GM12864 (cell line): ENCODE measurements at regions not wholly inside any gene's neighbourhood (a gene's known extent, or its start where the extent isn't known, plus 50 kb on each side); places are given as distances from the start of the nearest gene placed in this dataset.

Source experiments
- DNase-seq: peaks from one replicate; pipeline ENCODE4 v3.0.0-alpha.2; 2011; ENCODE audit warnings: low read depth
- H3K4me3 ChIP-seq: 2 replicates; pipeline ENCODE4 v1.5.1; 2011; ENCODE audit warnings: mild to moderate bottlenecking, low read depth, low read length, control low read depth
- CTCF ChIP-seq: IDR thresholded peaks from 2 replicates; pipeline ENCODE4 v1.5.1; 2011; ENCODE audit warnings: low read depth, mild to moderate bottlenecking, moderate library complexity, low read length, control low read depth, inconsistent platforms; ENCODE audit errors: missing control alignments

- TF ChIP-seq CTCF = no peak
Observed at GRCh38 chr18:77970814-77971213, 721.2 kb downstream of the GALR1 start.

GRCh38 chr18:77973745-77974144 lies 724.1 kb downstream of the GALR1 start:
- H3K4me3 ChIP-seq = no peak overlapping the region
- TF ChIP-seq CTCF = no peak
- DNase-seq = no peak

More at GRCh38 chr18:77970814-77971213, 721.2 kb downstream of the GALR1 start:
- no peak for DNase-seq
- no peak overlapping the region for H3K4me3 ChIP-seq

- no peak for DNase-seq
- no peak for TF ChIP-seq CTCF
- H3K4me3 ChIP-seq = no peak overlapping the region
Observed at GRCh38 chr18:77974329-77974728, 724.7 kb downstream of the GALR1 start.

GRCh38 chr18:77977331-77977730 lies 727.7 kb downstream of the GALR1 start:
- no peak for DNase-seq
- no peak overlapping the region for H3K4me3 ChIP-seq
- no peak for TF ChIP-seq CTCF

- no peak overlapping the region for H3K4me3 ChIP-seq
- no peak for DNase-seq
- TF ChIP-seq CTCF = no peak
Observed at GRCh38 chr18:77980275-77980674, 730.6 kb downstream of the GALR1 start.

GRCh38 chr18:77981874-77982273 lies 732.2 kb downstream of the GALR1 start:
- TF ChIP-seq CTCF = no peak
- no peak overlapping the region for H3K4me3 ChIP-seq
- no peak for DNase-seq

- no peak for TF ChIP-seq CTCF
- H3K4me3 ChIP-seq = no peak overlapping the region
- no peak for DNase-seq
Observed at GRCh38 chr18:77983270-77983669, 733.6 kb downstream of the GALR1 start.
